Upper lobe of left lung (tissue), 4 donors: ENCODE measurements at regions not wholly inside any gene's neighbourhood (a gene's known extent, or its start where the extent isn't known, plus 50 kb on each side); places are given as distances from the start of the nearest gene placed in this dataset.

ENCODE experiments used
- POLR2A ChIP-seq, 4 donors: fragments of 450-650 bp; IDR thresholded peaks; one replicate each; pipeline ENCODE4 v1.5.1; 2016 to 2017; ENCODE audit warnings: antibody characterized with exemption in 4 of 4, mild to moderate bottlenecking in 2 of 4
- POLR2AphosphoS5 ChIP-seq, 2 donors: sonication (generic); formaldehyde crosslinking; IDR thresholded peaks; one replicate each; pipeline ENCODE4 v1.5.1; 2017; ENCODE audit warnings: antibody characterized with exemption in 2 of 2
- TF ChIP-seq, protein P1 (sequence below), 6 experiments: fragments of 450-650 bp in 4 of 6; fragments of 200-600 bp in 2 of 6; sonication (generic) in 2 of 6; IDR thresholded peaks; one replicate each; pipeline ENCODE4 v1.5.1; 2016 to 2019; ENCODE audit warnings: antibody characterized with exemption in 6 of 6

DNA sequence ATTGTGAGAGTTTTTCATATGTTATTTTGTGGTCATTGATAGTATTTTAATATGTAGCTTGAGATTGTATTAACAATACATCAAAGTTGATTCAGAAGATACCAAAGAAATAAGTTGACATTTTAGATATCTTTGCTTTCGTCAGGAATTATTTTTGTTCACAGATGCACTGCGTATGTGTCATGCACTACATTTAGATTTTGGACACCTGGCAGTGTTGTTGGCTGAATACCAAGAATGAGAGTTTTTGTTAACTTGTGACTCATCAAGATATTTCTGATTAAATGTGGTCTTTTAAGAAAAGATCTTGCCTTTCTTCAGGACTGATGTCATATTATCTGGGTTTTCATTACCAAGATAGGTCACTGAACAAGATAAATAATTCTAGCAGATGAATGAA is 633.4 kb downstream of the CENPC start:
- TF ChIP-seq, protein P1, sequence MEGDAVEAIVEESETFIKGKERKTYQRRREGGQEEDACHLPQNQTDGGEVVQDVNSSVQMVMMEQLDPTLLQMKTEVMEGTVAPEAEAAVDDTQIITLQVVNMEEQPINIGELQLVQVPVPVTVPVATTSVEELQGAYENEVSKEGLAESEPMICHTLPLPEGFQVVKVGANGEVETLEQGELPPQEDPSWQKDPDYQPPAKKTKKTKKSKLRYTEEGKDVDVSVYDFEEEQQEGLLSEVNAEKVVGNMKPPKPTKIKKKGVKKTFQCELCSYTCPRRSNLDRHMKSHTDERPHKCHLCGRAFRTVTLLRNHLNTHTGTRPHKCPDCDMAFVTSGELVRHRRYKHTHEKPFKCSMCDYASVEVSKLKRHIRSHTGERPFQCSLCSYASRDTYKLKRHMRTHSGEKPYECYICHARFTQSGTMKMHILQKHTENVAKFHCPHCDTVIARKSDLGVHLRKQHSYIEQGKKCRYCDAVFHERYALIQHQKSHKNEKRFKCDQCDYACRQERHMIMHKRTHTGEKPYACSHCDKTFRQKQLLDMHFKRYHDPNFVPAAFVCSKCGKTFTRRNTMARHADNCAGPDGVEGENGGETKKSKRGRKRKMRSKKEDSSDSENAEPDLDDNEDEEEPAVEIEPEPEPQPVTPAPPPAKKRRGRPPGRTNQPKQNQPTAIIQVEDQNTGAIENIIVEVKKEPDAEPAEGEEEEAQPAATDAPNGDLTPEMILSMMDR (IDR thresholded peaks at IDR 0.05), result no peak
- TF ChIP-seq POLR2AphosphoS5 (IDR thresholded peaks at IDR 0.05) (no peak), POLR2A (IDR thresholded peaks at IDR 0.05) (no peak)
